HG03025 (cell line): ENCODE measurements at regions not wholly inside any gene's neighbourhood (a gene's known extent, or its start where the extent isn't known, plus 50 kb on each side); places are given as distances from the start of the nearest gene placed in this dataset.

Experiments used
- ATAC-seq: cut with Tn5 transposase; IDR thresholded peaks from one replicate; pipeline ENCODE4 v1.9.1; 2021; ENCODE audit warnings: mild to moderate bottlenecking, moderate library complexity; ENCODE audit not compliant: unreplicated experiment, low FRiP score

- ATAC-seq, result no peak
These were observed 53.9 kb upstream of the GALNT5 start for GRCh38 chr2:157203651-157204050.

- no peak for ATAC-seq
These were observed 53.1 kb upstream of the GALNT5 start for GRCh38 chr2:157204401-157204800.

- no peak for ATAC-seq
These were observed 50.6 kb upstream of the GALNT5 start for GRCh38 chr2:157206916-157207315.
